NCI-H2171 treated with DMSO at 0.1 percent for 48 hours (cell line): ENCODE measurements at regions not wholly inside any gene's neighbourhood (a gene's known extent, or its start where the extent isn't known, plus 50 kb on each side); places are given as distances from the start of the nearest gene placed in this dataset.
"Not testable (repeated sequence)": the region's sequence is repeated elsewhere in the genome, so short reads cannot be mapped to it uniquely, and the experiment has no call there.

Experiments used
- DNase-seq: peaks from one replicate; lab custom pipeline; 2025; lab: John Stamatoyannopoulos, UW

DNA sequence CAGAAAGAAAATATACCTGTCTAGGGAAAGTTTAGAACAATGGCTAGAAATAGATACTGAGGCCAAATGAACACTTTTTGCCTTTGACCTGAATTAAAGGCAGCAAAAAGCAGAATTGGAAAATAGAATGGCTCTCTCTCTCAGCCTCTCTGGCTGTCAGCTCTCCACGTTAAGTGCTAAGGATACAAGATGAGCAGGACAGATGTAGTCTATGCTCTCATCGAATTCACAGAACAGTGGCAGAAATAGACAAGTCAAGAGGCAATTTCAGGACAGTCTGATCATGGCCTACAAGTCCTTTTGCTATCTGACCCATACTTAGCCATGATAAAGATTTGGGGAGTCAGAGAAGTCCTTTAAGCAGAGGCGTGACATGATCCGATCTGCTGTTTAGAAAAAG, 120.2 kb upstream of the CREB1 start:
- DNase-seq: no peak

DNA sequence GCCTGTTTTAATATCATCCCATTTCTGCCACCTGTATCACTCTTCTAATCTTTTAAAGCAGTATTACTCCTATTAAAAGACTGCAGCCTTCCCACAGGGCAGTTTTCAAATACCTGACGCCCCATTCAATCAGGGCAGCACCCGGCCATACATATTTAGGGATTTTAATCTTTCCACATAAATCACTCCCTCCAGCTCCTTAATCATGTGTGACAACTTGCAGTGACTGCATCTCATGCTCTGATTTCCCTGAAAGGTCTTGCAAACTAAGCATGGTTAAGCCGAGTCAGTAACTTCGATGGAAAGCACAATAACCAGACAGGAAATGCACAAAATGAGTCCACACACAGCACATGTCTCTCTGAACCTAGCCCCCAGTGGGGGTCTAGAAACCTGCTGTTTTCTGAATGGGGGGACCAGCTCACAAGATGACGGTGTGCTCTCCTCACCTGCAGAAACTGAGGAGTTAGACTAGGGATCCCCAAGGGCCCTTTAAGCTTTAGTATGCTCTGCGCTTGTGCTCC, 116.9 kb upstream of the CREB1 start:
- no peak for DNase-seq

DNA sequence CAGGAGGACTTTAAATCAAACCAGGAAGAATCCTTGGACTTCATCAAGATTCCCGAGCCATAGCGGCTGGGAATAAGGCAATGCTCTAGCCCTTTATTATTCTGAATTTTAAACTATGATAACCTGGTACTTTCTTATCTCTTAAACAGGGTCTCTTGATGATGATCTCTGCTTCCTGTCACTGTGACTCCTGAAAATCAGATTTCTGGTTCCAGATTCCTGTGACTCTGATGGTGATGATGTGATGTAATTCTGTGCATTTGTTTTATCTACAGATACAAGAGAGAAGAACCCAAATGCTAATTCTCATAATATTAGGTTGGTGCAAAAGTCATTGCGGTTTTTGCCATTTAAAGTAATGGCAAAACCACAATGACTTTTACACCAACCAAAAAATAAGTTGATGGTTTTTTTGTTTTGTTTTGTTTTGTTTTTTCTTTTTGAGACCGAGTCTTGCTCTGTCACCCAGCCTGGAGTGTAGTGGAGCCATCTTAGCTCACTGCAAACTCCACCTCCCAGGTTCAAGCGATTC, 116.3 kb upstream of the CREB1 start:
- DNase-seq: no peak

DNA sequence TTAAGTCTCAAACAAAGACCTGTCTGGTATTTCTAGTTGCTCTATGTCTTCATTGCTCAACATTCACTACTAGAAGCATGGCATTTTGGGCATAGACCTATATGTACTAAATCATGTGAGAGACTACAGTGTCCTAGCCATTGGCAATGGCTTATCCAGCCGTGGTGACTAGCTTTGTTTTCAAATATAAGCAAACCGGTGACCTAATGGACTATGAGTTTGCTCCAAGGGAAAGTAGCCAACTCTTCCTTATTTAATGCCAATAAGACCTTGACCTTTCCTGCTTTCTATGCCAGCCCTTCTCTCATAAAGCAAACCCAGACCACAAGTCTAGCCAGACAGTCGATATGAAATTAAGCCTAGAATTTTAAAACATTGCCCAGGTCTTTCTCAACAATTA, 113.7 kb upstream of the CREB1 start:
- DNase-seq: no peak

DNA sequence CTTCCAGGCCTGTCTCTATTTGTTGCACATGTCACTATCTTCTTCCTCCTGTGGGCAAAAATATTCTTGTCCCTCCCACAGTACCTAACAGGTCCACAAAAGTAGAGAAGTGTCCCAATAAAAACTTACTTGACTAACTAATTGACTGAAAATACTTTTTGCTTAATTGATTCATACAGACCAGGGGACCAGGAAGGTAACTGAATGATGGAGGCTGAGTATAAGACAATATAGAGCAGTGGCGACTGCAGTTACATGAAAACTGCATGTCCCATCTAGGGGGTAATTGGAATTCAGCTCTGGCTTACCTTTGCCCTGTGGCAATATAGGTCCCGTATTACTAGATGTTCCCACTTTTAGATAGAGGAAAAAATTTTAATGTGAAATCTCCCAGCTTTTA, 112.9 kb upstream of the CREB1 start:
- DNase-seq: no peak

DNA sequence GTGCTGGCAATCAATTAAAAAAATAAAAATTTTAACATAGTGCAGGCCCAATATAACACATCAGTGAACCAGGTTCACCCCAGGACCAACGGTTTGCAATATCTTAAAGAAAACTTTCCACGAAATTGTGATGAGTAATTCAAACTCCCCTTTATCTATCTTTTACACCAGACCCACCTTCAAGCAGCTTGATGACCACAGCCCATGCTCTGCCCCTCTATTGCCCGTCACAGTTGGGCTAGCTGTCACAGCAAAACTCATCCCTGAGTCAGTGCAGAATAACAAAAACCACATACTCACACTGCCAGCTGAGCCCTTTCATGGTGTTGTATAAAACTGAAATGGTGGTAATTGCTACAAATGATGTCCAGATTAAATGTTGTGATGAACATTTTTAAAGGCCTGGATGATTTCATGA, 112.5 kb upstream of the CREB1 start:
- no peak for DNase-seq

DNA sequence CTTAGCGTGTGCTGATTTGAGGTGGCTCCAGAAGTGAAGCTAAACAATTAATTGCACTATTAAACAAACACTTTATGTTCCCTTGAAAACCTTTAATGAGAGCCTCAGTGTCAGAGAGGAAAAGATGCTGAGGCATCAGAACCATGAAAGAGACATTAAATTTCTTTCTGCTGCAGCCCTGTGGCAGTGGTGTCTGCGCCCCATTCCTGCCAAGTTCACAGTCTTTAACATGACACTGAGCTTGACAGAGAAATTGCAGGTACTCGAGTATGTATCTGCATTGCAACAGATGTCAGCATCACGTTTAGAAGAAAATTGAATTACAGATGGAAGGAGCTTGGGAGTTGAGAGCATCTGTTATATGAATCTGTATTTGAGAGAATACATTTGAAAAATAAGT, 111.3 kb upstream of the CREB1 start:
- DNase-seq: peak; percentile 80

DNA sequence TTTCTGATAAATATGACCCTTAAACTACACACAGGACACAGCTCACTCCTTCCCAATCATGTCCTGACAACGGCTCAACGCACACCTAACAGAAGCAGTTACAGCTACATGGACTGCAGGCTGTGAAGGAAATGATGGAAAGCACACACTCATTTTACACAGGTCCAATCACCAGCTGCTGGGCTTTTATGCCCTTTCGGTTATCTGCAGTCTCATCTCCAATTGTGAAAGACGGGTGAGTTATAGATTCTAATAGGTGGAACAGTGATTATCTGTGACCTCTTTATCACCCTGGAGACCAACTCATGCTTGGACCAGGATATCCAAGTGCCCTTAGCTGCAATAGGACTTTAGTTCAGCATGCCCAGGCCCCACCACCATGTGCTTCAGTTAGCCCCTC, 110.4 kb upstream of the CREB1 start:
- DNase-seq: no peak

DNA sequence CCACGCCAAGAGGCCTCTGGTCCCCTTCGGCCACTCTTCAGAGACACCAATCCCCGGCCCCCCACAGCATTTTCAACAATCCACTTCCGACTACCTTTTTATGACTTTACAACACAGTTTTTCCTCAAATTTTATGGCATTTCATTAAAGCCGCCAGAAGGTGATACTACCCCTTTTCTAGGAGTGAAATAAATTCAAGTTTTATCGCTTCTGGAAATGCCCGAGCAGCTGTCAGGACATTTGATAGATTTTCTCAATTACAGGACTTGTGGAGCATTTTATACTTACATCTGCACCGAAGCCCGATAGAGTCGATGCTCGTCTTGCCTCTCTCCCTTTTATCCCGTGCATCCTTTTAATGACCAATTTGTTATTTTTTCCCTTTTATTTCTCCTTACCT, 108.1 kb upstream of the CREB1 start:
- no peak for DNase-seq

DNA sequence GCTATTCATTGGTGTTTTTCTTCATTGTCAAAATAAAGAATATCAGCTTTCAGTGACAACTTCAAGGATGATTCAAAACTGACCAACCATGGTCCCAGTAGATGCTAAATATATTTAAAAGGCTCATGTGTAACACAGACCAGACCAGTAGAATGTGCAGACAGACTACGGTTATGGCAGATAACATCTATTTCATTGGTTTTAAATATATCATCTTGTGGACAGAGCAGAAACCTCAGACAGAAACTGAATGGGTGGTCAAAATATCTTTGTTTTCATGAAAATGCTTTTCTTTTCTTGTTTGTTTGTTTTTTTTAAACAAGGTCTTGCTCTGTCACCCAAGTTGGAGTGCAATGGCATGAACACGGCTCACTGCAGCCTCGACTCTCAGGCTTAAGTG, 107.4 kb upstream of the CREB1 start:
- no peak for DNase-seq

DNA sequence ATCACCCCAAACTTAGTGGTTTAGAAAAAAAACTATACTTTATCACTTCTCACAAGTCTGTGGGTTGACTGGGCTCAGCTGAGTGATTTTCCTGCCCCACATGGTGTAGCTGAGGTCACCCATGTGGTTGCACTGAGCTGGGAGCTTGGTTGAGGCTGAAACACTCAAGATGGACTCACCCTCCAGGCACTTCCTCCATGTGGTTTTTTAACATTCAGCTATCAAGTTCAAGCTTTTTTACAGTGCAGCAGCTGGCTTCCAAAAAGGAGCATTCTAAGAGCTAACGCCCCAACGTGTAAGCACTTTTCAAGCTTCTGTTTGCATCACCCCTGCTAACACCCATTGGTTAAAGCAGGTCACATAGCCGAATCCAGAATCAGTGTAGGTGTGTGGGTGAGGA, 105.9 kb upstream of the CREB1 start:
- DNase-seq: peak; percentile 25

DNA sequence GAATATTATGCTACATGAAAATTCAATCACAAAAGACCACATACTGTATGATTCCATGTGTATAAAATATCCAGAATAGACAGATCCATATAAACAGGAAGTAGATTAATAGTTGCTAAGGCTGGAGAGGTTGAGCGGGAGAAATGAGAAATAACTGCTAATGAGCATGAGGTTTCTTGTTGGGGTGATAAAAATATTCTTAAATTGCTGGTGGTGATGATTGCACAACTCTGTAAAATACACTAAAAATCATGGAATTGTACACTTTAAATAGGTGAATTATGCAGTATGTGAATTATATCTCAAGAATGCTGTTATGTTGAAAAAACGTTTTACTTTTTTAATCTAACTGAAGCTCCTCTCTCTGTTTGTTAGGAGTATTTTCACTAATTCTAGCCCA, 101.8 kb upstream of the CREB1 start:
- DNase-seq: no peak

DNA sequence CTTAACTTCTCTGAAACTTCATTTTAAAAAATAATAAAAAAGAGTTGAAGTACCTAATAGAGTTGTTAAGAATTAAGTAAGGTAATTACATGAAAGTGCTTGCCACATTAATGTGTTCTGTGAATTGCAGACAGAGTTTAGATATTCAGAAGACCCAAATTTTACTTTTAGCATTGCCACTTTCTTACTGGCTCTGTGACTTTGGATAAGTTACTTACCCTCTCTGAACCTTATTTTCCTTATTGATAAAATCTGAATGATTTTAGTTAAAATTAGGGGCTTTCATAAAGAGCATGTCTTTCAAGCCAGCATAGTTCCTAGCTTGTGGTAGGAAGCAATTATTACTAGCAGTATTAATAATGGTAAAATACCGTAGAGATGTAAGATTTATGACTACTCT, 101.2 kb upstream of the CREB1 start:
- DNase-seq: no peak

DNA sequence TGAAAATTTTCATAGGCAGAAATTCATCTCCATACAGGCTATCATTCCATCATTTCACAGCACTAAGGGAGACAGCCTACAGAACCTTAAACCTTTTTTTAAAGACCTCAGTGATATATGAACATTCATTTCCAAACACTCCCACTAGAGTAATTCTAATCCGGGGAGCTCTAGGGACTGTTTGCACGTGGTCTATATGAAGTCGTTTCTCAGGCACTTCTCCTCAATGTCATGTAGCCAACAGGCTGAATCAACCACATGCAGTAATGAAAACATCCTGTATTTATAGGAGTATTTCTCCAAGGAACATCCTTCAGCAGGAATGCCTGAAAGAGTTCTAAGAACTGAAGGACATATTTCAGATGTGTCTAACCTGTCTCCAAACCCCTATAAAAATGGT, 97.3 kb upstream of the CREB1 start:
- DNase-seq: no peak

DNA sequence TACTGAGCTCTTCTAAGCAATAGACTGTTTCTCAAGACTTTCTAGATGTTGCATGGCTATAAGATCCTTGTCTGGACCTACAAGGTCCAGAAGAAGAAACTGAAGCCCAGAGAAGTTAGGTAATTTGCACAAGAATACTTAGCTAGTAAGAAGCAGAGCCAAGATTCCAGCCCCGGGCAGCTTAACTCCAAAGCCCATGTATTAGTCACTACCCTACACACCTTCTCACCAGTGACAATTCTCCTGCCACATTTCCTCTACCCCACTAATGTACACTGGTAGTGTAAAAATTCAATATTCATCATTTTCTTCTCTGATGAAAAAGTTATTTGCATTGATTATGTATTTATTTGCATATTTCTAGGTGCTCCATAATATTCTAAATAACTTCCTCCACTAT, 95.5 kb upstream of the CREB1 start:
- no peak for DNase-seq

DNA sequence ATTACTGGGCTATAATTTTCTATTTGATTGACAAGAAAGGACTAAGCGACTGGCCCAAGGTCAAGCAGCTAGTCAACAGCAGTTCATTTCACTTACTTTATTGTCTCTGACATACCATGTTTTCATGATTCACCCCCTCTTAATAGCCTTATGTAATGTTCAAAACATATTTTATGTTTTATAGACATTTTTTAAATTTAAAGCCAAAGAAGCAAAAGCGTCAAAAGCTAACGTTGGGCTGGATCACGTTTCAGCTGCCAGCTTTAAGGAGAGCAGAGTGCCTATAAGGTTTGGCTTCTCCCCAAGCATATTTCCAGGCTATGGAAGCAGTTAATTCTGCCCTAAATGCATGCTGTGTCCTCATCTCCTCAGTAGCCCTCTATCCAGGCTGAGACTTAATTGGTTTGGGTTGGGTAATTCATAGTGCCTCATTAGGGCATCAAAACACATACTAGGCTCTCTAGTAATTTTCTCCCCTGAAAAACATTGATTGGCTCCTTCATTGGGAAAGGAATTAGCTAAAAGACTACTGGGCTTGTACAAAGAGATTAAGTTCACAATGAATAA, 94.8 kb upstream of the CREB1 start:
- no peak for DNase-seq

DNA sequence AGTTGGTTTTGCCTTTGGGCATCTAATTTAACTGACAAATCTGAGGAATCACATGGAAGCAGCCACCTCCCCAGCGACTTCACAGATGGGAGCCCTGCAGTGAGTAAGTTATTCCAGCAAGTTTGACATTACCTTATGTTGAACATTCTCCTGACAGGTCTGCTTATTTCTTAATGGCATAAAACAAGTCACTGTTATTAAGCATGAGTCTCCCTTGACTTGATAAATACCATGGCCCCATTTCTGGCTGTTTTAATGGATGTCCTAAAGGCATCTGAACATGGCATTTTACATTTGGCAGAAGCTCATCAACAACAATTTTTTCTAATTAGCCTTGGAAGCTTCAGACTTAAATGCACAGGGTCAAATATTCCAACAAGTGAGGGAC, 92.6 kb upstream of the CREB1 start:
- no peak for DNase-seq

DNA sequence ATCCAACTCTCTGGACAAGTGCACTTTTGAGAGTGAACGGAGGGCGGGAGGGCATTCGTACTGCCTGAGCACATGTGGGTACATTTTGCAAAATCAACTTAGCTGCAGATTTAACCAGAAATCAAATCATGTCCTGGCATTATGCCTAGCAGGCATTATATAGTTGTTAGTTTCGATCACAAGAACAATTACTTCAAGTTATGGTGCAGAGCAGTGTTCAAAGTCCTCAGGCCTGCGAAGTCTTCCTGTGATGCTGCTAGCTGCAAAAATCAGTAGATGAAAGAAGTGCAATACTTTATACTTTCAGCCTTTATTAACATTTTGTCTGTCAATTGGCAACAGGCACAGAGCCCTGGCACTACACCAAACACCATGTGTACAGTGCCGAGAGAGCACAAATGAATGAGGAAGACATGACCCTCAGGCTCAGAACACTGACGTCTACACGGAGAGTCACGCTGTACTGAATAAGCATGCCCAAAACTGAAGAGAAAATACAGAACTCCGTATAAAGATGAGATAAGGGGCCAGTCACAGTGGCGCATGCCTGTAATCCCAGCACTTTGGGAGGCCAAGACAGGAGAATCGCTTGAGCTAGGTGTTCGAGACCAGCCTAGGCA, 92.1 kb upstream of the CREB1 start:
- no peak for DNase-seq

DNA sequence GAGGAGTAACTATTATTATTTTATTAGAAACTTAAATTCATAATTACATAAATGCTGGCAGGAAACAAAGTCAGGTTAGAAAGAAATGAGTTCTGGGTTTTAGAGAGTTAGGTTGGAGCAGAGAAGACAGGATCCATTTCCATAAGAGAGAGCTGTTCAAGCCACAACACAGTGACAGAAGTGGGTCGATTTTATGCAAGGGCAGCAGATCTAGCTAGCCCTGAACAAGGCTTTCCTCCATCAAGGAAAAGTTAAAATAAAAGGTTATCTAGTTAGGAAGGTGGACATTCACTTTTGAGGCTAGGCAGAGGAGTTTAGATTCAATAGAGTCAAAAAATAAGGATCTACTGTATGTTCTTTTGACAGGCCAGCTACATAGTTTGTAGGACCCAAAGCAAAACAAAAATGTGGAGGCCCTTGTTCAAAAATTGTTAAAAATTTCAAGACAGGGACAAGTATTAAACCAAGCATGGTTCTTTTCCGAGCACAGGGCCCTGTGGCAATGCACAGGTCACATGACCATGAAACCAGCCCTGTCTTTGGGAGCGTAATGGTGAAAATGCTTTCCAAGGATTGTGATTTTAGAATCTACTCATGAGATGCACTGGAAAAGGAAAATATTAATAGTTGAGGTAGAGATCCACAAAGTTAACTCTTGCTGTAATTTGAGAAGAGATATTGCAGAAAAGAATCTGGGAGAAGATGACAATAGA, 91.2 kb upstream of the CREB1 start:
- no peak for DNase-seq

DNA sequence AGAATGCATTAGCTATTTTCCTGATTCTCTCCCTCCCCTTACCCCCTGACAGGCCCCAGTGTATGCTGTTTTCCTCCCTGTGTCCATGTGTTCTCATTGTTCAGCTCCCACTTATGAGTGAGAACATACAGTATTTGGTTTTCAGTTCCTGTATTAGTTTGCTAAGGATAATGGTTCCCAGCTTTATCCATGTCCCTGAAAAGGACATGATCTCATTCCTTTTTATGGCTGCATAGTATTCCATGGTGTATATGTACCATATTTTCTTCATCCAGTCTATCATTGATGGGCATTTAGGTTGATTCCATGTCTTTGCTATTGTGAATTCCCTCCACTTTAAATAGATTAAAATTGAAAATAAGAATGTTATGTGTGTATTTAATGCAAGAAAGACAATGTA, 89.9 kb upstream of the CREB1 start:
- not testable (repeated sequence) for DNase-seq

DNA sequence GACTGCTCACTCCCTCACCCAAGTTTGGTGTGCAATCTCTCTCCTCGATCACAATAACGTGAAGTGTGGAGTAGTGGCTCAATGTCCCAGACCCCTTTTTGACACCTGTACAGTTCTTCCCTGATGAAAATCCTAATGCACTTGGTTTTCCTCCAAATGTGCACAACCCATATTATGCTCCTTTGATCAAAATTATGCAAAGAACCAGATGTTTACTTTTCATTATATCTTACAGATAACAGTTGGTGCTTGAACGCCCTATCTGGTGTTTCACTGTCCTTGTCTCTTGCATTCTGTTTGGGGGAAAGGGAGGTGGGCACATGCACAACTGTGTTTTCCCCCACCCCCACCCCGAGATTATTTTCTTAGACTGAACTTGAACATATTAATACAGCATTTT, 85.0 kb upstream of the CREB1 start:
- no peak for DNase-seq

DNA sequence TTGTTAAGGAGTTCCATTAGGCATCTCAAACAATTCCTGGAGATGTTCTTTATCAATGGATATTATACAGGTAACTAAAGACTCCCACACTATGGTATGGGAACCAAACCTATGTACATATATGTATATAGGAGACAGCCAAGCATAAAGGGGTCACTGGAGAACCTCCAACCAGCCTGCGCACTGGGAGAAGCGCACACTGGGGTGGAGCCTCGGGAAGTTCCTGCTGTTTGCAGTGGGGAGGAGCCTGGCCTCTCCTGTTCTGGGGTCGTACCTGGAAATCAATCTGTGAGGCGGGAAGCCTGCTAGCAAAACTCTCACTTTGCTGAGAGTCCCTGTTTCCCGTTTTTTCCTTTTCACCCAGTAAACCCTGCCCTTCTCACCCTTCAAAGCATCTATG, 83.1 kb upstream of the CREB1 start:
- DNase-seq: no peak

DNA sequence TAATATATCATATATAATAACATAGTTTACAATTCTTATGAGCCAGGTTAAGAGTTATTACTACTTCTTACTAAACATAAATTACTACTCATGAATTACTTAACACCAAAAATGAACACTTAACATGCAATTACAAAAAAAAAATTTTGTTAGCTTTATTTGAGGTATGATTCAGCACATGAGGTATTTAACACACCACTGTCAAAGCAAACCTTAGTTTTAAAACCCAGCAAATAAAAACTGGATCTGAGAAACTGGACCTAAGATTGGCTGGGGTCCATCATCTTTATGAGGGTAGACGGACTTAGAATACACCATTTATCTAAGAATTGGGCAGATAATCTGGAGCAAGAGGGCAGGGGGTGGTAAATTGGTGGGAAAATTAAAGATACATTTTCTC, 81.8 kb upstream of the CREB1 start:
- no peak for DNase-seq
